Esophagus squamous epithelium (tissue), 4 donors: ENCODE measurements at regions not wholly inside any gene's neighbourhood (a gene's known extent, or its start where the extent isn't known, plus 50 kb on each side); places are given as distances from the start of the nearest gene placed in this dataset.

Experiments
- CTCF ChIP-seq, 6 experiments: fragments of 450-650 bp in 4 of 6; fragments of 200-600 bp in 2 of 6; sonication (generic) in 2 of 6; IDR thresholded peaks; one replicate each; pipeline ENCODE4 v1.5.1; 2016 to 2019; ENCODE audit warnings: antibody characterized with exemption in 6 of 6, mild to moderate bottlenecking in 4 of 6, moderate library complexity in 4 of 6
- POLR2A ChIP-seq, 4 donors: fragments of 450-650 bp; IDR thresholded peaks; one replicate each; pipeline ENCODE4 v1.6.1; 2017; ENCODE audit warnings: antibody characterized with exemption in 4 of 4, mild to moderate bottlenecking in 4 of 4, moderate library complexity in 3 of 4

GRCh38 chr9:13503599-13503998 lies 224.1 kb upstream of the MPDZ start:
- TF ChIP-seq CTCF (IDR thresholded peaks at IDR 0.05) (no peak), POLR2A (IDR thresholded peaks at IDR 0.05) (no peak)
